T47D (cell line): ENCODE measurements at regions not wholly inside any gene's neighbourhood (a gene's known extent, or its start where the extent isn't known, plus 50 kb on each side); places are given as distances from the start of the nearest gene placed in this dataset.

Source experiments
- DNase-seq, 2 experiments: peaks; one replicate each; pipeline versions ENCODE4 v3.0.0 to v3.0.0-alpha.2; 2011 to 2012; ENCODE audit warnings: low read depth in 1 of 2, low spot score in 1 of 2
- JUND ChIP-seq: IDR thresholded peaks from 2 replicates; pipeline ENCODE4 v1.6.1; 2012; ENCODE audit warnings: low read depth
- in situ Hi-C: cut with HindIII; loops from 2 replicates; pipeline ENCODE4 v1.10.0; 2016; ENCODE audit warnings: low sequenced_read_pairs, low pct_unique_long_range_greater_than_20kb

- in situ Hi-C loops = loop anchor here (25.0 kb wide), 1 partner anchor 227 kb away; no protein-coding TSS in a partner anchor
- no peak for TF ChIP-seq JUND
- DNase-seq = no peak
Observed at GRCh38 chr2:41859615-41860514, 188.0 kb upstream of the PKDCC start.

DNA sequence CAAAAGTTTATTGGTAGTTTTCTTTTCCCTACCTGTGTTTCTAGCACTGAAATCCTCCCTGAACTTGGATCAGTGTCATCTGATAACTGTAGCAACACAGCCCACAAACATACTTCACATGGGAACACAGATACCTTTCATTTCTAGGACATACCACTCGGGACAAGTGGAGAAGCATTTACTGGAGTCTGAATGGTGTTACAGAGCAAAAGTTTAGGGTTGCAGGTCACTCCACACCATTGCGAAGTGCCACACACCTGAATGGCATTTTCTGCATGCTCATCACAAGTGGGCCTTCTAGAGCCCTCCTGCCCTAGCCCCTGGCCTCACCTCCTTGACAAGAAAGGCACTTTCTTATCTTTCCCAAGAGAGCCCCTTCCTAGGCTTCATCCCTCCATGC, 184.8 kb upstream of the PKDCC start:
- DNase-seq = no peak
- in situ Hi-C loops = loop anchor here (25.0 kb wide), 1 partner anchor 224 kb away; no protein-coding TSS in a partner anchor
- TF ChIP-seq JUND = no peak

DNA sequence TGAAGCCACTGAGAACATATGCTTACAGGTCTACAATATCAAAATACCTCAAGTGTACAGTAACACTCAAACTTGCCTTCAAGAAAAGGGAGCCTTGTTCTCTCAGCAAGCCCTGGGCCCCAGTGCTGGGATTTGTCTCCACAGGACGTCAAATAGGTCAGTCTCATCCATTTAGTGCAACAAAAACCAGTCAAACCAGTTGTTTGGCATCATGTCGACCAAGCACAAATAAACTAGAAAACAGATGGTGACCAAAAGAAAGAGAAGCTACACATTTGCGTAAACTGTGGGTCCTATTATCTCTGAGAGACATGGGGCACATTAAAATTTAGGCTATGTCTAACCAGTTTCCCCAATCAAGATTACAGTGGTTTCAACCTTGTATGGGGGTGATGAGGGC, 182.6 kb upstream of the PKDCC start:
- in situ Hi-C loops = loop anchor here (25.0 kb wide), 1 partner anchor 222 kb away; no protein-coding TSS in a partner anchor
- TF ChIP-seq JUND = no peak
- DNase-seq = no peak

GRCh38 chr2:41867553-41867952, 180.3 kb upstream of the PKDCC start:
- in situ Hi-C loops = loop anchor here (25.0 kb wide), 1 partner anchor 220 kb away; no protein-coding TSS in a partner anchor
- no peak for TF ChIP-seq JUND
- DNase-seq = no peak

DNA sequence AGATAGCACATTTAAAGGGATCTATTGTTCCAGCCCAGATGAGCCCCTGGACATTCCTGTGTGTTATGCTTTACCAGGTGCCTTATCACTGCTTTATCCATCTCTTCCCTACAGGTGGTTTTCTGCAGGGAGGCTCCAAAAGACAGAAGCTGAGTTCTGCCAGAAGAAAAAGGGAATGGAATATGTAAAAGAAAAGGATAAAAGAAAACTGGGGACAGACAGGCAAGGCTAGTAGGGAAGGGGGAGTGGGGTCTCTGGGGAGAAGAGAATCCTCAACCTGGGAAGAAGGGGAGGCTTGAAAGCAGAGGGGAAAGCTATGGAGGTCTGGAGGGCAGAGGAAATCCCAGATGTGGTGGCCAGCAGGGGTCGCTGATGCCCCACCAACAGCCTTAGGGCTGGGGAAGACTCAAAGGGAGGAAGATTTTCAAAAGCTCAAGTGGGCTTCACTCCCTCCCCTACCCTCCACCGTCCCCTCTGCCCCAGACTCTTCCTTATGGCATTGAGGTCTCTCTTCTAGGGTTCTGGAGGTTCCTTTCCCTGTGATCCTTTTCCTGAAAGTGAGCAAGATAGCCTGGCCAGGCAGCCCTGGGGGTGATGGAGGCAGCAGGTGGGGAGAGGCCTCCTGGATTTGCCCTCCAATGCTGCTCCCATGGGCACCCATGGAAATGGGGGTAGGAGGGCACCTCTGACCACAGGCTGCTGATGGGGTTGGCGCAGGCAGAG, 178.1 kb upstream of the PKDCC start:
- DNase-seq = peak; percentile 19 to 52
- in situ Hi-C loops = loop anchor here (25.0 kb wide), 1 partner anchor 218 kb away; no protein-coding TSS in a partner anchor
- no peak for TF ChIP-seq JUND

DNA sequence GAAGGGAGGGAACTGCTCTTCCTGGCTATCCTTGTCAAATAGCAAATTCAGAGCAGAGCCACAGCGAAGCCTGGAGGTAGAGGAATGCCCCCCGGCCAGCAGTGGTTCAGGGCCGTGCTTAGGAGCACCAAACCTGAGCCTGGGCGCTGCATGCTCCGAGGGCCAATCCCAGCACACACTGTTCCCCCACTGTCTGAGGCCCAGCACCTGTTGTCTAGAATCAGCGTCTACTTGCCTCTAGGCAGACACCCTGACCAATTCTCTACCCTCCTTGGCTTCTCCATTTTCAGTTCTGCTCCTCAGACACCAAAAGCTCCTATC, 177.6 kb upstream of the PKDCC start:
- no peak for DNase-seq
- in situ Hi-C loops = loop anchor here (25.0 kb wide), 1 partner anchor 217 kb away; no protein-coding TSS in a partner anchor
- no peak for TF ChIP-seq JUND

DNA sequence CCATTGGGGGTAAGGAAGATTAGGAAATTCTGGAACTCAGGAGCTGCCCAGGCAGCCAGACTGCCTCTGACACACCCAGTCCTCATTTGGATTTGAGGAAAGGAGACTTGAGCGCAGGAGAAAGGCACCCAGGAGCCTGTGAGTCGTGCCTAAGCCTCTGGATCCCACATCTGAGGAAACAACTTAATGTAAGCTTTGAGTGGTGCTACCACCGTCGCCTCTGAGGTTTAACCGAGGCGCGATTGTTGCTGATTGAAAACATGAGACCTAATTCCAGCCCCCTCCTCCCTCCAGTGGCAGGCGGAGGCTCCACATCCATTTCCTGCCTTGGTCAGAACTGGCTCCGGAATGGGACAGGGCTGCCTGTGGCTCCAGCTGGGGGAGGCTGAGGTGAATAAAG, 176.7 kb upstream of the PKDCC start:
- no peak for TF ChIP-seq JUND
- in situ Hi-C loops = loop anchor here (25.0 kb wide), 1 partner anchor 216 kb away; no protein-coding TSS in a partner anchor

DNA sequence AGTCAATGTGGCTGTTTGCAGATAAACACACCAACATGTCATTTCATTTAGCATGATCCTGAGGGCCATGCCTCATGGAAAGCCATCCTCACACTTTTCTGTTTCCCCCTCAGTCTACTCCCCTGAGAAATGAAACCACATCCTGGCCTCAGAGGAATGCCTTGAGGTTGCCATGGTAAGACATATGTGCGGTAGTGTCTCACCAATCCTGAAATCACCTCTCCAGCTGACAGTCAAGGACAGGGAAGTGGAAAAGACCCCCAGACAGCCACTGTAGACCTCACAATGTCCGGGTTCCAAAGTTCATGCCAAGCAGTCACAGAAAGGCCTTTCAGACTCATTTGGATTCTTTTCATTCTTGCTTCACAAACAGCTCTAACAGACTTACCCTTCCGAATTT, 175.2 kb upstream of the PKDCC start:
- TF ChIP-seq JUND = no peak
- in situ Hi-C loops = loop anchor here (25.0 kb wide), 1 partner anchor 215 kb away; no protein-coding TSS in a partner anchor
- no peak for DNase-seq

More for the DNA sequence above, 176.7 kb upstream of the PKDCC start:
- DNase-seq = no peak

GRCh38 chr2:41873102-41874031, 174.5 kb upstream of the PKDCC start:
- no peak for TF ChIP-seq JUND

GRCh38 chr2:41877114-41877678, 170.6 kb upstream of the PKDCC start:
- no peak for TF ChIP-seq JUND
- no peak for DNase-seq
- in situ Hi-C loops = no loop called here

More at GRCh38 chr2:41873102-41874031, 174.5 kb upstream of the PKDCC start:
- DNase-seq = no peak
- in situ Hi-C loops = loop anchor here (25.0 kb wide), 1 partner anchor 214 kb away; no protein-coding TSS in a partner anchor

DNA sequence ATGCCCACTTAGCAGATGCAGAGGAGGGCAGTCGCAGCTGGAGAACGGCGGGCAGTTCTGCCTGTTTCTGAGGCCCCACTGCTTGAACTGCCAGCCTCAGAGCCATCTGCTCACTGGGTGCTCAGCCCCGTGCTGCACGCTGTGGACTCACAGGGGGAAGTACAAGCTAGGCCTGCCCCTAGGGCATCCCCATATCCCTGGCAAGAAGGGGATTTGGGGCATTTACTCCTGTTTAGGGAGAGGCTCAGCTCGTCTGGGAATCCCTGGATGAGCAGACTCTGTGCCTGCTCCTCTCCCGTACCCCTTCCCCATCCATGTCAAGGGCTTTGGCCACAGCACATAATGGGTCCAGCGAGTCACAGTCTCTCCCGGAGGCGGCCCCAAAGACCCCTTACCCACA, 169.8 kb upstream of the PKDCC start:
- in situ Hi-C loops = no loop called here

GRCh38 chr2:41878716-41879234, 169.0 kb upstream of the PKDCC start:
- in situ Hi-C loops = no loop called here
- no peak for TF ChIP-seq JUND
- DNase-seq = no peak

More for the DNA sequence above, 169.8 kb upstream of the PKDCC start:
- DNase-seq = no peak
- no peak for TF ChIP-seq JUND
